ENCODE measurements at regions not wholly inside any gene's neighbourhood (a gene's known extent, or its start where the extent isn't known, plus 50 kb on each side); places are given as distances from the start of the nearest gene placed in this dataset.

DNA sequence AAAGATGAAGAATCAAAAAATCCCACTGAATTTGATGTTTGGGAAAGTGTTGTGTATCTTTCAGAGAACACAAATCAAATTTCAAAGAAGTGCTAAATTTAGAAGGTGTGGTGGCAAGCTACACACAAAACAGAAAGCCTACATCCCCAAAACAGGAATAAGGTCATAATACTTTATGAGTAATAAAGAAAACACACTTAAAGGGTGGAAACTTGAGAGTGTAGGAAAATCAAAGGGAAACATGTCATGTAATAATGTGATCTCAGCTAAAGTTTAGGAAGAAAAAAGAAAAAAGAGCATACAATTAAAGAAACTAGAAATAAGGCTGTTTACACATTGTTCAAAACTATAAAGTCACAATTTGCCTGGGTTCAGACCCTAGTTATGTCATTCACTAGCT is 668.7 kb downstream of the PCDH17 start:
- TF ChIP-seq FOXP2 (optimal IDR thresholded peaks at IDR 0.05; ENCODE audit: borderline replicate concordance, extremely low read depth, extremely low read length, insufficient read depth) = no peak
- TF ChIP-seq REST (IDR thresholded peaks at IDR 0.05; ENCODE audit: insufficient read depth in 1 of 2, low read depth in 2 of 2, low read length in 2 of 2) = no peak
- TF ChIP-seq POLR2AphosphoS5 (IDR thresholded peaks at IDR 0.05; ENCODE audit: low read depth, low read length) = no peak
- TF ChIP-seq SIN3A (IDR thresholded peaks at IDR 0.05; ENCODE audit: borderline replicate concordance, insufficient read depth, low read length) = no peak
- TF ChIP-seq TAF1 (IDR thresholded peaks at IDR 0.05; ENCODE audit: borderline replicate concordance, insufficient read depth, low read length) = no peak

- no peak for TF ChIP-seq TAF1 (IDR thresholded peaks at IDR 0.05; ENCODE audit: borderline replicate concordance, insufficient read depth, low read length)
- TF ChIP-seq REST (IDR thresholded peaks at IDR 0.05; ENCODE audit: insufficient read depth in 1 of 2, low read depth in 2 of 2, low read length in 2 of 2) = no peak
- no peak for TF ChIP-seq POLR2AphosphoS5 (IDR thresholded peaks at IDR 0.05; ENCODE audit: low read depth, low read length)
- TF ChIP-seq SIN3A (IDR thresholded peaks at IDR 0.05; ENCODE audit: borderline replicate concordance, insufficient read depth, low read length) = no peak
- TF ChIP-seq FOXP2 (optimal IDR thresholded peaks at IDR 0.05; ENCODE audit: borderline replicate concordance, extremely low read depth, extremely low read length, insufficient read depth) = no peak
Measured at GRCh38 chr13:58300974-58301681, 669.6 kb downstream of the PCDH17 start.

- TF ChIP-seq POLR2AphosphoS5 (IDR thresholded peaks at IDR 0.05; ENCODE audit: low read depth, low read length) = no peak
- TF ChIP-seq TAF1 (IDR thresholded peaks at IDR 0.05; ENCODE audit: borderline replicate concordance, insufficient read depth, low read length) = no peak
- no peak for TF ChIP-seq FOXP2 (optimal IDR thresholded peaks at IDR 0.05; ENCODE audit: borderline replicate concordance, extremely low read depth, extremely low read length, insufficient read depth)
- no peak for TF ChIP-seq SIN3A (IDR thresholded peaks at IDR 0.05; ENCODE audit: borderline replicate concordance, insufficient read depth, low read length)
- TF ChIP-seq REST (IDR thresholded peaks at IDR 0.05; ENCODE audit: insufficient read depth in 1 of 2, low read depth in 2 of 2, low read length in 2 of 2) = no peak
Measured at GRCh38 chr13:58302349-58302748, 670.8 kb downstream of the PCDH17 start.

- TF ChIP-seq FOXP2 (optimal IDR thresholded peaks at IDR 0.05; ENCODE audit: borderline replicate concordance, extremely low read depth, extremely low read length, insufficient read depth) = no peak
- no peak for TF ChIP-seq REST (IDR thresholded peaks at IDR 0.05; ENCODE audit: insufficient read depth in 1 of 2, low read depth in 2 of 2, low read length in 2 of 2)
- no peak for TF ChIP-seq SIN3A (IDR thresholded peaks at IDR 0.05; ENCODE audit: borderline replicate concordance, insufficient read depth, low read length)
- TF ChIP-seq POLR2AphosphoS5 (IDR thresholded peaks at IDR 0.05; ENCODE audit: low read depth, low read length) = no peak
- no peak for TF ChIP-seq TAF1 (IDR thresholded peaks at IDR 0.05; ENCODE audit: borderline replicate concordance, insufficient read depth, low read length)
Measured at GRCh38 chr13:58306062-58306461, 674.5 kb downstream of the PCDH17 start.
